Keratinocyte (primary cell): ENCODE measurements at regions not wholly inside any gene's neighbourhood (a gene's known extent, or its start where the extent isn't known, plus 50 kb on each side); places are given as distances from the start of the nearest gene placed in this dataset.

Experiments used
- EZH2 ChIP-seq: IDR thresholded peaks from one replicate; pipeline ENCODE4 v1.6.1; 2012; ENCODE audit warnings: inconsistent platforms, mild to moderate bottlenecking, low read length, moderate library complexity
- TF ChIP-seq, protein P1 (sequence below), 3 experiments: IDR thresholded peaks in 1 of 3; conservative IDR thresholded peaks in 1 of 3; optimal IDR thresholded peaks in 1 of 3; 2 replicates in 2 of 3; 3 replicates in 1 of 3; pipeline versions ENCODE3 to v1.5.1; 2011; ENCODE audit warnings: low read length in 3 of 3, mild to moderate bottlenecking in 3 of 3, moderate library complexity in 2 of 3, control low read depth in 1 of 3, inconsistent platforms in 1 of 3; ENCODE audit not compliant: insufficient read depth in 2 of 3; ENCODE audit errors: extremely low read depth in 1 of 3

DNA sequence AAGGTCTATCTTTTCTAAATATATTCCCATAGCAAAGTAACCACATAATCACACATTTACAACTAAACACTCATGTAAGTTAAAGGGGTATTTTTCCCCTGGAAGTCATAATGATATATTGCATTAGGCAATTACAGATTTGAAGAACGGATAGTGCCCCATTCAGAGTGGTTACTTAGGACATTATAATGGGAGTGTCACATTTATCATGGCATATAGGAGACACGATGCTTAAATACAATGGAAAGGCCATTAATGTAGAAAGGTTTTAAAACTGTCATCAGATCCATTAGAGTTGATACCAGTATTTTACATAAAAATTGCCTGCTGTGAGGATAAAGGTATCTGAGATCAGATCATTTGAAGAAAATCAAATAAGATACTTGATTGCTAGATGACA lies 582.0 kb upstream of the SEMA6D start:
- TF ChIP-seq, protein P1, sequence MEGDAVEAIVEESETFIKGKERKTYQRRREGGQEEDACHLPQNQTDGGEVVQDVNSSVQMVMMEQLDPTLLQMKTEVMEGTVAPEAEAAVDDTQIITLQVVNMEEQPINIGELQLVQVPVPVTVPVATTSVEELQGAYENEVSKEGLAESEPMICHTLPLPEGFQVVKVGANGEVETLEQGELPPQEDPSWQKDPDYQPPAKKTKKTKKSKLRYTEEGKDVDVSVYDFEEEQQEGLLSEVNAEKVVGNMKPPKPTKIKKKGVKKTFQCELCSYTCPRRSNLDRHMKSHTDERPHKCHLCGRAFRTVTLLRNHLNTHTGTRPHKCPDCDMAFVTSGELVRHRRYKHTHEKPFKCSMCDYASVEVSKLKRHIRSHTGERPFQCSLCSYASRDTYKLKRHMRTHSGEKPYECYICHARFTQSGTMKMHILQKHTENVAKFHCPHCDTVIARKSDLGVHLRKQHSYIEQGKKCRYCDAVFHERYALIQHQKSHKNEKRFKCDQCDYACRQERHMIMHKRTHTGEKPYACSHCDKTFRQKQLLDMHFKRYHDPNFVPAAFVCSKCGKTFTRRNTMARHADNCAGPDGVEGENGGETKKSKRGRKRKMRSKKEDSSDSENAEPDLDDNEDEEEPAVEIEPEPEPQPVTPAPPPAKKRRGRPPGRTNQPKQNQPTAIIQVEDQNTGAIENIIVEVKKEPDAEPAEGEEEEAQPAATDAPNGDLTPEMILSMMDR (optimal IDR thresholded peaks at IDR 0.05 in 1 of 3, IDR thresholded peaks at IDR 0.05 in 1 of 3, conservative IDR thresholded peaks at IDR 0.05 in 1 of 3; ENCODE audit: extremely low read depth in 1 of 3, insufficient read depth in 2 of 3, low read length in 3 of 3), result no peak
- no peak for TF ChIP-seq EZH2
